CD14-positive monocyte (primary cell): ENCODE measurements at regions not wholly inside any gene's neighbourhood (a gene's known extent, or its start where the extent isn't known, plus 50 kb on each side); places are given as distances from the start of the nearest gene placed in this dataset.

Experiments
- DNase-seq, 3 donors: peaks; one replicate each; pipeline ENCODE4 v3.0.0-alpha.2; 2011 to 2022
- H2AFZ ChIP-seq: 2 replicates; pipeline ENCODE4 v1.6.0; 2012; ENCODE audit warnings: mild to moderate bottlenecking, low read depth, low read length, inconsistent platforms; ENCODE audit not compliant: insufficient read depth, poor library complexity, severe bottlenecking
- H3K27ac ChIP-seq, 2 donors: 1 replicate in 1 of 2; 2 replicates in 1 of 2; pipeline ENCODE4 v1.5.1; 2012 to 2013; ENCODE audit warnings: low read length in 2 of 2, control low read depth in 1 of 2, inconsistent platforms in 1 of 2, low read depth in 1 of 2, mild to moderate bottlenecking in 1 of 2
- H3K27me3 ChIP-seq, 2 donors: one replicate each; pipeline versions ENCODE4 v1.6.0 to v1.6.1; 2011 to 2013; ENCODE audit warnings: low read length in 2 of 2; ENCODE audit not compliant: control insufficient read depth in 2 of 2, insufficient read depth in 2 of 2
- H3K36me3 ChIP-seq, 2 donors: replicated peaks in 1 of 2; 1 replicate in 1 of 2; 2 replicates in 1 of 2; pipeline versions ENCODE4 v1.5.1 to v1.6.1; 2012 to 2013; ENCODE audit warnings: low read length in 2 of 2, control low read depth in 1 of 2, inconsistent platforms in 1 of 2, mild to moderate bottlenecking in 1 of 2; ENCODE audit not compliant: insufficient read depth in 2 of 2, control insufficient read depth in 1 of 2
- H3K4me1 ChIP-seq, 2 donors: 1 replicate in 1 of 2; 2 replicates in 1 of 2; pipeline versions ENCODE4 v1.5.1 to v1.6.1; 2012 to 2013; ENCODE audit warnings: low read length in 2 of 2, control low read depth in 1 of 2, inconsistent platforms in 1 of 2, mild to moderate bottlenecking in 1 of 2, moderate library complexity in 1 of 2; ENCODE audit not compliant: insufficient read depth in 2 of 2, control insufficient read depth in 1 of 2
- H3K4me2 ChIP-seq: replicated peaks from 2 replicates; pipeline ENCODE3; 2012; ENCODE audit warnings: low read length, moderate library complexity, mild to moderate bottlenecking; ENCODE audit not compliant: poor library complexity, severe bottlenecking; ENCODE audit errors: extremely low read depth
- H3K4me3 ChIP-seq, 3 experiments: fragments of 200-600 bp in 1 of 3; sonication (generic) in 1 of 3; replicated peaks in 1 of 3; 1 replicate in 2 of 3; 2 replicates in 1 of 3; pipeline ENCODE4 v1.5.1; 2011 to 2013; ENCODE audit warnings: low read length in 3 of 3, mild to moderate bottlenecking in 3 of 3, control low read depth in 2 of 3, low read depth in 2 of 3, inconsistent platforms in 1 of 3, moderate library complexity in 1 of 3
- H3K79me2 ChIP-seq: 2 replicates; pipeline ENCODE4 v1.6.0; 2012; ENCODE audit warnings: mild to moderate bottlenecking, control low read depth, inconsistent platforms, low read length, moderate library complexity; ENCODE audit not compliant: insufficient read depth
- H3K9ac ChIP-seq: 2 replicates; pipeline ENCODE4 v1.6.0; 2017; ENCODE audit warnings: low read length, mild to moderate bottlenecking; ENCODE audit not compliant: insufficient read depth, poor library complexity, severe bottlenecking
- H3K9me3 ChIP-seq, 2 donors: replicated peaks in 1 of 2; 1 replicate in 1 of 2; 2 replicates in 1 of 2; pipeline versions ENCODE4 v1.5.1 to v1.6.1; 2012 to 2013; ENCODE audit warnings: low read length in 2 of 2, control low read depth in 1 of 2; ENCODE audit not compliant: control insufficient read depth in 1 of 2, insufficient read depth in 1 of 2
- H4K20me1 ChIP-seq: 2 replicates; pipeline ENCODE4 v1.6.0; 2012; ENCODE audit warnings: mild to moderate bottlenecking, low read length, control low read depth, moderate library complexity; ENCODE audit not compliant: insufficient read depth
- H3K27ac Mint-ChIP-seq, 7 donors: one replicate each; pipeline ENCODE4 v1.8.0; 2020; ENCODE audit warnings: mild to moderate bottlenecking in 7 of 7, mixed read lengths in 7 of 7, moderate library complexity in 6 of 7, inconsistent platforms in 2 of 7
- H3K27me3 Mint-ChIP-seq, 3 donors: one replicate each; pipeline ENCODE4 v1.8.0; 2021 to 2022; ENCODE audit warnings: low read depth in 3 of 3, mild to moderate bottlenecking in 3 of 3, mixed read lengths in 3 of 3, moderate library complexity in 3 of 3, inconsistent platforms in 1 of 3
- H3K36me3 Mint-ChIP-seq, 2 donors: one replicate each; pipeline ENCODE4 v1.8.0; 2020; ENCODE audit warnings: mixed read lengths in 2 of 2, inconsistent platforms in 1 of 2, mild to moderate bottlenecking in 1 of 2
- H3K4me1 Mint-ChIP-seq: one replicate; pipeline ENCODE4 v1.8.0; 2020; ENCODE audit warnings: mild to moderate bottlenecking, mixed read lengths
- H3K4me3 Mint-ChIP-seq, 2 donors: one replicate each; pipeline ENCODE4 v1.8.0; 2020; ENCODE audit warnings: mild to moderate bottlenecking in 2 of 2, mixed read lengths in 2 of 2, moderate library complexity in 1 of 2
- H3K9me3 Mint-ChIP-seq, 7 donors: one replicate each; pipeline ENCODE4 v1.8.0; 2020 to 2022; ENCODE audit warnings: mixed read lengths in 7 of 7, mild to moderate bottlenecking in 6 of 7, moderate library complexity in 6 of 7, inconsistent platforms in 2 of 7
- CTCF ChIP-seq: fragments of 200-600 bp; IDR thresholded peaks from one replicate; pipeline ENCODE4 v1.8.0; 2022; ENCODE audit warnings: antibody characterized with exemption, mild to moderate bottlenecking
- WGBS: methylation state at CpG from one replicate; pipeline ENCODE4 v1.1.5; 2013; ENCODE audit warnings: missing lambda C conversion rate; ENCODE audit not compliant: insufficient coverage; 5-methylcytosine and 5-hydroxymethylcytosine counted together
- intact Hi-C, 2 donors: fragments of 100-400 bp; cut with micrococcal nuclease; formaldehyde crosslinking; loops; one replicate each; pipeline versions ENCODE4 v1.15.0 to v1.15.1; 2023

DNA sequence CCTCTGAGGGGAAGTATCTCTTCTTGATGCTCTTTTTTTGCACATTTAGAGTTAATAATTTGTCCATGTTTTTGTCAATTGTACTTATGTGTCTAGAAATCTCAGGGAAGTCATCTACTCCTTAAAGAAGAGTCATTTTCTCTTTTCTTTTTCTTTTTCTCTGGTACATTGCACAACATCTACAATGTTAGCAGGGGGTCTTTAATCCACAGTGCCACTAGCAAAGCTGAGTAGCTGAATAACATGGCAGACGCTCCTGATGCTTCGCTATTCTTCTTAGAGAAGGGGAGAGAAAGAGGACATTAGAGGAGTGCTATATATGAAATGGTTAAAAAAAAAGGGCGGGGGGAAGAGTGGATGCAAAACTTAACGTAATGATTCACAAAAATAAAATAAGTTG, 399.6 kb upstream of the CWC22 start:
- Histone ChIP-seq H2AFZ (no peak overlapping the region), H3K27ac (no peak overlapping the region), H3K4me1 (no peaks in the 10 kb centered on the region), H3K36me3 (no peaks in the 10 kb centered on the region), H3K27me3 (no peaks in the 10 kb centered on the region), H3K79me2 (no peaks in the 10 kb centered on the region), H3K9ac (no peak overlapping the region), H3K4me2 (no peak overlapping the region), H4K20me1 (no peaks in the 10 kb centered on the region), H3K9me3 (no peaks in the 10 kb centered on the region), H3K4me3 (no peak overlapping the region)
- H3K27ac Mint-ChIP-seq = no peak overlapping the region
- H3K27me3 Mint-ChIP-seq = peaks cover 0 to 1% (median 0%) of the 10 kb centered on the region in 3 donors
- whole genome bisulfite sequencing = 100% methylated on average over 1 of the region's 4 CpGs
- H3K4me3 Mint-ChIP-seq = no peak overlapping the region
- peaks cover 0 to 9% (median 3%) of the 10 kb centered on the region in 7 donors for H3K9me3 Mint-ChIP-seq
- DNase-seq = no peak
- intact Hi-C loops = no loop called here
- H3K36me3 Mint-ChIP-seq = no peaks in the 10 kb centered on the region
- TF ChIP-seq CTCF = no peak
- no peaks in the 10 kb centered on the region for H3K4me1 Mint-ChIP-seq

DNA sequence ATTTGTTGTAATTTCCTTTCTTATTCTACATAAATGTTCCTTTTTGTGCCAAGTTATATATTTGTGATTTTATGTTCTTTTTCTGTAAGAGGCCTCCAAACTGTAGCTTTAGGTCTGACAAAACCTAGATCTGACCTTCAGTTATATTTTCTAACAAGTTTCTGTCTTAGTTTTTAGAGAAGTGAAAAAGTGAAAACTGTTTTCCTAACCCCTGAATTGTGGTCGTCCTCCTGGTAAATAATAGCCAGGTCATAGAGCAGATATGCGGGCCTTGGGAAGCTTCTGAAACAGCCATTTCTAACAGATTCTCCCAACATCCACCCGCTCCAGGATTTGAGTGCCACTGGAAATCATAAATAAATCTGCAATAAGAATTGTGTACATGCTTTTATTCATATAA, 398.4 kb upstream of the CWC22 start:
- H3K27me3 Mint-ChIP-seq = peaks cover 0 to 1% (median 0%) of the 10 kb centered on the region in 3 donors
- peaks cover 0 to 9% (median 3%) of the 10 kb centered on the region in 7 donors for H3K9me3 Mint-ChIP-seq

More for the DNA sequence above, 398.4 kb upstream of the CWC22 start:
- Mint-ChIP-seq H3K4me3 (no peak overlapping the region), H3K27ac (no peak overlapping the region), H3K36me3 (no peaks in the 10 kb centered on the region), H3K4me1 (no peaks in the 10 kb centered on the region)
- no peaks in the 10 kb centered on the region for H3K27me3 ChIP-seq
- H3K36me3 ChIP-seq = no peaks in the 10 kb centered on the region
- no peak overlapping the region for H3K9ac ChIP-seq
- intact Hi-C loops = no loop called here
- no peak overlapping the region for H3K4me2 ChIP-seq
- TF ChIP-seq CTCF = no peak
- no peaks in the 10 kb centered on the region for H3K4me1 ChIP-seq
- no peak overlapping the region for H3K4me3 ChIP-seq
- no peak overlapping the region for H2AFZ ChIP-seq
- no peaks in the 10 kb centered on the region for H3K79me2 ChIP-seq
- no peak for DNase-seq
- WGBS = no CpG with 5 or more reads among the region's 3 CpGs
- no peaks in the 10 kb centered on the region for H4K20me1 ChIP-seq
- H3K9me3 ChIP-seq = no peaks in the 10 kb centered on the region
- no peak overlapping the region for H3K27ac ChIP-seq
